Lower leg skin (tissue), 4 donors: ENCODE measurements at regions not wholly inside any gene's neighbourhood (a gene's known extent, or its start where the extent isn't known, plus 50 kb on each side); places are given as distances from the start of the nearest gene placed in this dataset.
"Not testable (repeated sequence)": the region's sequence is repeated elsewhere in the genome, so short reads cannot be mapped to it uniquely, and the experiment has no call there.

Experiments
- DNase-seq, 2 donors: peaks; one replicate each; pipeline ENCODE4 v3.0.0-alpha.2; 2019; ENCODE audit warnings: low spot score in 2 of 2
- H3K4me3 ChIP-seq: fragments of 200-600 bp; sonication (generic); 2 replicates; pipeline ENCODE4 v1.5.1; 2017; ENCODE audit warnings: mild to moderate bottlenecking, low read depth; ENCODE audit not compliant: poor library complexity, severe bottlenecking
- POLR2A ChIP-seq, 2 donors: fragments of 450-650 bp; IDR thresholded peaks; one replicate each; pipeline ENCODE4 v1.6.1; 2016 to 2017; ENCODE audit warnings: antibody characterized with exemption in 2 of 2, mild to moderate bottlenecking in 1 of 2, moderate library complexity in 1 of 2
- WGBS, 2 donors: methylation state at CpG; one replicate each; pipeline ENCODE4 v1.1.5; 2018; 5-methylcytosine and 5-hydroxymethylcytosine counted together
- intact Hi-C: fragments of 100-400 bp; cut with DNase I; formaldehyde crosslinking; loops from one replicate; pipeline ENCODE4 v1.15.0; 2023; ENCODE audit warnings: low total_unique reads
- TF ChIP-seq, protein P1 (sequence below), 3 donors: fragments of 450-650 bp; IDR thresholded peaks; one replicate each; pipeline ENCODE4 v1.5.1; 2016; ENCODE audit warnings: antibody characterized with exemption in 3 of 3, mild to moderate bottlenecking in 3 of 3, moderate library complexity in 2 of 3

- intact Hi-C loops: no loop called here
- DNase-seq: no peak
- H3K4me3 ChIP-seq: no peak overlapping the region
- TF ChIP-seq POLR2A (IDR thresholded peaks at IDR 0.05): no peak
- TF ChIP-seq, protein P1, sequence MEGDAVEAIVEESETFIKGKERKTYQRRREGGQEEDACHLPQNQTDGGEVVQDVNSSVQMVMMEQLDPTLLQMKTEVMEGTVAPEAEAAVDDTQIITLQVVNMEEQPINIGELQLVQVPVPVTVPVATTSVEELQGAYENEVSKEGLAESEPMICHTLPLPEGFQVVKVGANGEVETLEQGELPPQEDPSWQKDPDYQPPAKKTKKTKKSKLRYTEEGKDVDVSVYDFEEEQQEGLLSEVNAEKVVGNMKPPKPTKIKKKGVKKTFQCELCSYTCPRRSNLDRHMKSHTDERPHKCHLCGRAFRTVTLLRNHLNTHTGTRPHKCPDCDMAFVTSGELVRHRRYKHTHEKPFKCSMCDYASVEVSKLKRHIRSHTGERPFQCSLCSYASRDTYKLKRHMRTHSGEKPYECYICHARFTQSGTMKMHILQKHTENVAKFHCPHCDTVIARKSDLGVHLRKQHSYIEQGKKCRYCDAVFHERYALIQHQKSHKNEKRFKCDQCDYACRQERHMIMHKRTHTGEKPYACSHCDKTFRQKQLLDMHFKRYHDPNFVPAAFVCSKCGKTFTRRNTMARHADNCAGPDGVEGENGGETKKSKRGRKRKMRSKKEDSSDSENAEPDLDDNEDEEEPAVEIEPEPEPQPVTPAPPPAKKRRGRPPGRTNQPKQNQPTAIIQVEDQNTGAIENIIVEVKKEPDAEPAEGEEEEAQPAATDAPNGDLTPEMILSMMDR (IDR thresholded peaks at IDR 0.05): no peak
- WGBS, 2 donors: 80 to 82% methylated on average over 3 of the region's 3 CpGs
Observed at GRCh38 chr2:208793434-208793833, 386.8 kb downstream of the PTH2R start.

GRCh38 chr2:208794288-208794975 lies 387.8 kb downstream of the PTH2R start:
- TF ChIP-seq POLR2A (IDR thresholded peaks at IDR 0.05): no peak
- TF ChIP-seq, protein P1 (IDR thresholded peaks at IDR 0.05): no peak
- WGBS, 2 donors: 87 to 90% methylated on average over 4 of the region's 4 CpGs
- intact Hi-C loops: no loop called here
- DNase-seq: no peak
- H3K4me3 ChIP-seq: no peak overlapping the region

GRCh38 chr2:208798698-208799097 lies 392.1 kb downstream of the PTH2R start:
- no peak overlapping the region for H3K4me3 ChIP-seq
- WGBS, 2 donors: 62 to 65% methylated on average over 1 of the region's 1 CpG
- intact Hi-C loops: no loop called here
- TF ChIP-seq, protein P1 (IDR thresholded peaks at IDR 0.05): no peak
- no peak for TF ChIP-seq POLR2A (IDR thresholded peaks at IDR 0.05)
- no peak for DNase-seq

- WGBS, 2 donors: 60 to 61% methylated on average over 2 of the region's 2 CpGs
- TF ChIP-seq POLR2A (IDR thresholded peaks at IDR 0.05): no peak
- TF ChIP-seq, protein P1 (IDR thresholded peaks at IDR 0.05): no peak
- DNase-seq: no peak
- intact Hi-C loops: no loop called here
- no peak overlapping the region for H3K4me3 ChIP-seq
Observed at GRCh38 chr2:208799397-208799796, 392.8 kb downstream of the PTH2R start.

- 86% methylated on average over 12 of the region's 12 CpGs for WGBS, 2 donors
- intact Hi-C loops: not testable (repeated sequence)
Observed at GRCh38 chr2:208800887-208801286, 394.3 kb downstream of the PTH2R start.

DNA sequence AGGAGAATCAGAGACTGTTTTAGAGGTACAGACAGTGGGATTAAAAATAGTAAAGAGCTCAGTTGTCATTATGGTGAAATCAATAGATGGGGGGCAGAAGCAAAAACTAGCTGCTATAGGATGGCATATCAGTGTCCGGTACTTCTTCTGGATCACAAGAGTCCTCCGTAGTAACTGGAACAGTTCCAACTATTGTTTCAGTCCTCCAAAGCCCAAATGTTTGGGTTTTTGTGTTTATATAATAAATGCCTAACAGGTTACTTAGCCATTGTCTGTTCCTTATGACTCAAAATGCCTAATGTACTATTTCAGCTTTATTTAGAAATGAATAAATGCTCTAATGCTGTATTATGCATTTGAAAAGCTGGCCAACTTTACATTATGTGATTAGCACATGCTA lies 401.2 kb downstream of the PTH2R start:
- intact Hi-C loops: no loop called here
- H3K4me3 ChIP-seq: no peak overlapping the region
- WGBS, 2 donors: 84% methylated on average over 2 of the region's 2 CpGs
- no peak for TF ChIP-seq POLR2A (IDR thresholded peaks at IDR 0.05)
- TF ChIP-seq, protein P1 (IDR thresholded peaks at IDR 0.05): no peak
- DNase-seq: no peak

More at GRCh38 chr2:208800887-208801286, 394.3 kb downstream of the PTH2R start:
- not testable (repeated sequence) for DNase-seq, H3K4me3 ChIP-seq

DNA sequence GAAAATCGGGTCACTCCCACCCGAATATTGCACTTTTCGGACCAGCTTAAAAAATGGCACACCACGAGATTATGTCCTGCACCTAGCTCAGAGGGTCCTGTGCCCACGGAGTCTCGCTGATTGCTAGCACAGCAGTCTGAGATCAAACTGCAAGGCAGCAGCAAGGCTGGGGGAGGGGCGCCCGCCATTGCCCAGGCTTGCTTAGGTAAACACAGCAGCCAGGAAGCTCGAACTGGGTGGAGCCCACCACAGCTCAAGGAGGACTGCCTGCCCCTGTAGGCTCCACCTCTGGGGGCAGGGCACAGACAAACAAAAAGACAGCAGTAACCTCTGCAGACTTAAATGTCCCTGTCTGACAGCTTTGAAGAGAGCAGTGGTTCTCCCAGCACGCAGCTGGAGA lies 405.3 kb downstream of the PTH2R start:
- H3K4me3 ChIP-seq, intact Hi-C loops, DNase-seq: not testable (repeated sequence)
- WGBS, 2 donors: 63 to 72% methylated on average over 6 to 9 of the region's 10 CpGs
